GM23338 (cell line): ENCODE measurements at regions not wholly inside any gene's neighbourhood (a gene's known extent, or its start where the extent isn't known, plus 50 kb on each side); places are given as distances from the start of the nearest gene placed in this dataset.

Experiments
- ATAC-seq: fragments of 200-7000 bp; cut with Tn5 transposase; 3 replicates; pipeline ENCODE4 v1.9.1; 2020
- DNase-seq: peaks from one replicate; pipeline ENCODE4 v3.0.0-alpha.2; 2015; ENCODE audit warnings: low spot score
- H2AFZ ChIP-seq: fragments of 200-600 bp; sonication (generic); 2 replicates; pipeline ENCODE4 v1.8.0; 2016; ENCODE audit warnings: antibody characterized with exemption, mild to moderate bottlenecking, moderate library complexity
- H3F3A ChIP-seq: fragments of 200-600 bp; sonication (generic); replicated peaks from 2 replicates; pipeline ENCODE4 v1.8.0; 2017; ENCODE audit warnings: antibody characterized with exemption, mixed run types, low read depth
- H3K27ac ChIP-seq: fragments of 200-600 bp; sonication (generic); 2 replicates; pipeline ENCODE4 v1.6.1; 2016; ENCODE audit warnings: low read depth
- H3K27me3 ChIP-seq: fragments of 200-600 bp; sonication (generic); 2 replicates; pipeline ENCODE4 v1.8.0; 2016; ENCODE audit warnings: mild to moderate bottlenecking, mixed run types, moderate library complexity; ENCODE audit not compliant: insufficient read depth
- H3K36me3 ChIP-seq: fragments of 200-600 bp; sonication (generic); 2 replicates; pipeline ENCODE4 v1.8.0; 2016; ENCODE audit warnings: mild to moderate bottlenecking; ENCODE audit not compliant: insufficient read depth
- H3K4me1 ChIP-seq: fragments of 200-600 bp; sonication (generic); 2 replicates; pipeline ENCODE4 v1.8.0; 2016; ENCODE audit warnings: mild to moderate bottlenecking, moderate library complexity; ENCODE audit not compliant: insufficient read depth
- H3K4me2 ChIP-seq: fragments of 200-600 bp; sonication (generic); 2 replicates; pipeline ENCODE4 v1.7.1; 2017; ENCODE audit warnings: mixed run types
- H3K4me3 ChIP-seq: fragments of 200-600 bp; sonication (generic); 2 replicates; pipeline ENCODE4 v1.6.1; 2016; ENCODE audit warnings: mixed run types
- H3K79me2 ChIP-seq: fragments of 200-600 bp; sonication (generic); replicated peaks from 2 replicates; pipeline ENCODE4 v1.8.0; 2017; ENCODE audit warnings: mild to moderate bottlenecking; ENCODE audit not compliant: insufficient read depth
- H3K9me2 ChIP-seq: fragments of 200-600 bp; sonication (generic); 2 replicates; pipeline ENCODE4 v1.8.0; 2017; ENCODE audit not compliant: insufficient read depth
- H4K20me1 ChIP-seq: fragments of 200-600 bp; sonication (generic); replicated peaks from 2 replicates; pipeline ENCODE4 v1.8.0; 2017; ENCODE audit warnings: mild to moderate bottlenecking; ENCODE audit not compliant: insufficient read depth
- H3K27ac Mint-ChIP-seq: 2 replicates; pipeline ENCODE4 v1.8.0; 2020; ENCODE audit warnings: inconsistent platforms, mild to moderate bottlenecking, moderate library complexity, mixed read lengths
- H3K27me3 Mint-ChIP-seq: 3 replicates; pipeline ENCODE4 v1.8.0; 2022; ENCODE audit warnings: low read depth, mild to moderate bottlenecking, moderate library complexity, mixed read lengths, inconsistent platforms; ENCODE audit not compliant: insufficient read depth, poor library complexity
- H3K36me3 Mint-ChIP-seq: 3 replicates; pipeline ENCODE4 v1.8.0; 2021; ENCODE audit warnings: low read depth, mild to moderate bottlenecking, inconsistent platforms, moderate library complexity, mixed read lengths
- H3K4me1 Mint-ChIP-seq: 3 replicates; pipeline ENCODE4 v1.8.0; 2020; ENCODE audit warnings: mild to moderate bottlenecking, inconsistent platforms, mixed read lengths
- H3K4me3 Mint-ChIP-seq: 3 replicates; pipeline ENCODE4 v1.8.0; 2021; ENCODE audit warnings: moderate library complexity, mild to moderate bottlenecking, inconsistent platforms, mixed read lengths
- H3K9me3 Mint-ChIP-seq: 3 replicates; pipeline ENCODE4 v1.8.0; 2020; ENCODE audit warnings: moderate library complexity, mild to moderate bottlenecking, inconsistent platforms, mixed read lengths
- CREB1 ChIP-seq: fragments of 250-450 bp; sonication (Bioruptor Pico); IDR thresholded peaks from 2 replicates; pipeline ENCODE4 v1.5.0; 2020; ENCODE audit warnings: low read depth, mild to moderate bottlenecking, moderate library complexity
- ETS1 ChIP-seq: IDR thresholded peaks from 2 replicates; pipeline ENCODE4 v1.6.1; 2016; ENCODE audit warnings: antibody characterized with exemption
- EZH2phosphoT487 ChIP-seq: fragments of 200-600 bp; sonication (generic); IDR thresholded peaks from one replicate; pipeline ENCODE4 v1.8.1; 2018; ENCODE audit warnings: antibody characterized with exemption; ENCODE audit not compliant: unreplicated experiment
- ZNF331 ChIP-seq: fragments of 250-450 bp; sonication (Bioruptor Pico); IDR thresholded peaks from 2 replicates; pipeline ENCODE4 v1.5.0; 2020; ENCODE audit warnings: low read depth, mild to moderate bottlenecking, moderate library complexity
- ZNF462 ChIP-seq: fragments of 250-450 bp; sonication (Bioruptor Pico); IDR thresholded peaks from 2 replicates; pipeline ENCODE4 v1.5.0; 2020; ENCODE audit warnings: mild to moderate bottlenecking, moderate library complexity
- TF ChIP-seq, protein P1 (sequence below): IDR thresholded peaks from one replicate; pipeline ENCODE4 v1.6.1; 2018; ENCODE audit warnings: antibody characterized with exemption; ENCODE audit not compliant: unreplicated experiment

- DNase-seq (no peak), ATAC-seq (no peak)
- TF ChIP-seq CREB1 (CRISPR knock-in tag) (no peak), ZNF331 (CRISPR knock-in tag) (no peak), ZNF462 (CRISPR knock-in tag) (no peak), EZH2phosphoT487 (no peak), ETS1 (no peak)
- TF ChIP-seq, protein P1, sequence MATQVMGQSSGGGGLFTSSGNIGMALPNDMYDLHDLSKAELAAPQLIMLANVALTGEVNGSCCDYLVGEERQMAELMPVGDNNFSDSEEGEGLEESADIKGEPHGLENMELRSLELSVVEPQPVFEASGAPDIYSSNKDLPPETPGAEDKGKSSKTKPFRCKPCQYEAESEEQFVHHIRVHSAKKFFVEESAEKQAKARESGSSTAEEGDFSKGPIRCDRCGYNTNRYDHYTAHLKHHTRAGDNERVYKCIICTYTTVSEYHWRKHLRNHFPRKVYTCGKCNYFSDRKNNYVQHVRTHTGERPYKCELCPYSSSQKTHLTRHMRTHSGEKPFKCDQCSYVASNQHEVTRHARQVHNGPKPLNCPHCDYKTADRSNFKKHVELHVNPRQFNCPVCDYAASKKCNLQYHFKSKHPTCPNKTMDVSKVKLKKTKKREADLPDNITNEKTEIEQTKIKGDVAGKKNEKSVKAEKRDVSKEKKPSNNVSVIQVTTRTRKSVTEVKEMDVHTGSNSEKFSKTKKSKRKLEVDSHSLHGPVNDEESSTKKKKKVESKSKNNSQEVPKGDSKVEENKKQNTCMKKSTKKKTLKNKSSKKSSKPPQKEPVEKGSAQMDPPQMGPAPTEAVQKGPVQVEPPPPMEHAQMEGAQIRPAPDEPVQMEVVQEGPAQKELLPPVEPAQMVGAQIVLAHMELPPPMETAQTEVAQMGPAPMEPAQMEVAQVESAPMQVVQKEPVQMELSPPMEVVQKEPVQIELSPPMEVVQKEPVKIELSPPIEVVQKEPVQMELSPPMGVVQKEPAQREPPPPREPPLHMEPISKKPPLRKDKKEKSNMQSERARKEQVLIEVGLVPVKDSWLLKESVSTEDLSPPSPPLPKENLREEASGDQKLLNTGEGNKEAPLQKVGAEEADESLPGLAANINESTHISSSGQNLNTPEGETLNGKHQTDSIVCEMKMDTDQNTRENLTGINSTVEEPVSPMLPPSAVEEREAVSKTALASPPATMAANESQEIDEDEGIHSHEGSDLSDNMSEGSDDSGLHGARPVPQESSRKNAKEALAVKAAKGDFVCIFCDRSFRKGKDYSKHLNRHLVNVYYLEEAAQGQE = no peak
- Histone ChIP-seq H3K27me3 (no peaks in the 10 kb centered on the region), H3F3A (no peaks in the 10 kb centered on the region), H3K4me1 (no peaks in the 10 kb centered on the region), H3K4me2 (no peak overlapping the region), H3K79me2 (no peaks in the 10 kb centered on the region), H2AFZ (0 out of 2 replicates have a peak overlapping the region, but pooled peaks have one; percentile 2), H4K20me1 (no peaks in the 10 kb centered on the region), H3K27ac (no peak overlapping the region), H3K9me2 (no peaks in the 10 kb centered on the region), H3K4me3 (no peak overlapping the region), H3K36me3 (no peaks in the 10 kb centered on the region)
- no peak overlapping the region for H3K4me3 Mint-ChIP-seq
- peaks cover 3% of the 10 kb centered on the region for H3K27me3 Mint-ChIP-seq
- no peaks in the 10 kb centered on the region; the same call in 2 of the 3 replicates for H3K4me1 Mint-ChIP-seq
- no peak overlapping the region for H3K27ac Mint-ChIP-seq
- peaks cover 4% of the 10 kb centered on the region; the same call in 1 of the 3 replicates for H3K36me3 Mint-ChIP-seq
- H3K9me3 Mint-ChIP-seq = peaks cover 8% of the 10 kb centered on the region; the same call in 1 of the 3 replicates
Observed at GRCh38 chr10:22766693-22767092, 52.3 kb upstream of the PIP4K2A start.
